Nephron (organoid): ENCODE measurements at regions not wholly inside any gene's neighbourhood (a gene's known extent, or its start where the extent isn't known, plus 50 kb on each side); places are given as distances from the start of the nearest gene placed in this dataset.
"Not testable (repeated sequence)": the region's sequence is repeated elsewhere in the genome, so short reads cannot be mapped to it uniquely, and the experiment has no call there.

Source experiments
- H3K27ac Mint-ChIP-seq, 3 experiments: 2 replicates each; pipeline ENCODE4 v1.8.0; 2020; ENCODE audit warnings: mixed read lengths in 3 of 3, mild to moderate bottlenecking in 2 of 3, moderate library complexity in 1 of 3
- H3K27me3 Mint-ChIP-seq: 2 replicates; pipeline ENCODE4 v1.8.0; 2021; ENCODE audit warnings: low read depth, mild to moderate bottlenecking, moderate library complexity, mixed read lengths
- H3K36me3 Mint-ChIP-seq: 2 replicates; pipeline ENCODE4 v1.8.0; 2020; ENCODE audit warnings: low read depth, mixed read lengths
- H3K4me1 Mint-ChIP-seq: 2 replicates; pipeline ENCODE4 v1.8.0; 2020; ENCODE audit warnings: mixed read lengths
- H3K4me3 Mint-ChIP-seq, 3 experiments: 2 replicates each; pipeline ENCODE4 v1.8.0; 2020; ENCODE audit warnings: mild to moderate bottlenecking in 3 of 3, mixed read lengths in 3 of 3, moderate library complexity in 2 of 3
- H3K9me3 Mint-ChIP-seq: 2 replicates; pipeline ENCODE4 v1.8.0; 2020; ENCODE audit warnings: mixed read lengths
- TF ChIP-seq, protein P1 (sequence below), 3 experiments: fragments of 200-600 bp; sonication (generic); IDR thresholded peaks; one replicate each; pipeline ENCODE4 v1.5.0; 2021; ENCODE audit warnings: antibody characterized with exemption in 3 of 3; ENCODE audit not compliant: unreplicated experiment in 3 of 3

DNA sequence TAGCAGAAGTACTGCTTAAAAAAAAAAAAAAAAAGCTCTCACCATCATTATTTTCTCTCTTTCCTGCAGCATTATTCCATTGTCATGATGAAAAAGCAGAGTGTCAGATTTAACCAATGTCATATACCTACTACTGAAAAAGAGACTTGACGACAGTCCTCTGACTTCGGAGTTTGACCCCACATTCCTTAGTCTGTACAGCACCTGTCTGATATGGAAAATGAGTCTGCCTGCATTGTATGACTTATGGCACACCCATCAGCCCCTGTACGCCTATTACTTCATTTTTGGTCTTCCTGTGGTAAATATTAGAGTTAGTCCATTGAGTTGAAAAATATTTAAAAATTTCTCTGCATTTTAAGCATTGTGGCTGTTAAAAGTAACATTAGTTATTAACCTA, 54.5 kb upstream of the NOX4 start:
- Mint-ChIP-seq H3K4me1 (no peaks in the 10 kb centered on the region), H3K4me3 (no peak overlapping the region), H3K9me3 (no peaks in the 10 kb centered on the region), H3K27ac (no peak overlapping the region), H3K27me3 (peaks cover 3% of the 10 kb centered on the region), H3K36me3 (no peaks in the 10 kb centered on the region)
- TF ChIP-seq, protein P1, sequence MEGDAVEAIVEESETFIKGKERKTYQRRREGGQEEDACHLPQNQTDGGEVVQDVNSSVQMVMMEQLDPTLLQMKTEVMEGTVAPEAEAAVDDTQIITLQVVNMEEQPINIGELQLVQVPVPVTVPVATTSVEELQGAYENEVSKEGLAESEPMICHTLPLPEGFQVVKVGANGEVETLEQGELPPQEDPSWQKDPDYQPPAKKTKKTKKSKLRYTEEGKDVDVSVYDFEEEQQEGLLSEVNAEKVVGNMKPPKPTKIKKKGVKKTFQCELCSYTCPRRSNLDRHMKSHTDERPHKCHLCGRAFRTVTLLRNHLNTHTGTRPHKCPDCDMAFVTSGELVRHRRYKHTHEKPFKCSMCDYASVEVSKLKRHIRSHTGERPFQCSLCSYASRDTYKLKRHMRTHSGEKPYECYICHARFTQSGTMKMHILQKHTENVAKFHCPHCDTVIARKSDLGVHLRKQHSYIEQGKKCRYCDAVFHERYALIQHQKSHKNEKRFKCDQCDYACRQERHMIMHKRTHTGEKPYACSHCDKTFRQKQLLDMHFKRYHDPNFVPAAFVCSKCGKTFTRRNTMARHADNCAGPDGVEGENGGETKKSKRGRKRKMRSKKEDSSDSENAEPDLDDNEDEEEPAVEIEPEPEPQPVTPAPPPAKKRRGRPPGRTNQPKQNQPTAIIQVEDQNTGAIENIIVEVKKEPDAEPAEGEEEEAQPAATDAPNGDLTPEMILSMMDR (IDR thresholded peaks at IDR 0.05; ENCODE audit: unreplicated experiment in 3 of 3) = no peak

DNA sequence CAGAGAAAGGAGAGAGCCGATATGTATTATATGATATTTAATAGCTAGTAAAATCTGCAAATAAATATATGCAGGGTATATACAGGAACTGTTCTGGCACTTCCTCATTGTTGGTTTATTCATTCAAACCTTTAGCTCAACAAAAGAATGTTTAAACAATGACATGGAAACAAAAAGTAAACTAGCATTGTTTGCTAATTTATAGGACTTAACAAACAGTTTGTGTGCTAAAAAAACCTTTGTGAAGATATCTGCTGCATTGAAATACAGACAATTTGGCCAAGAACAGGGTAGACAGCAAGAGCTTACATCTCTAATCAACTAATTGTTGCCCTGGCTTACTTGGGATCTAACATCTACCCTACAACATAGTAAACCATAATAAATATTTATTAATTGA, 64.6 kb upstream of the NOX4 start:
- H3K36me3 Mint-ChIP-seq, H3K27ac Mint-ChIP-seq, H3K4me3 Mint-ChIP-seq, H3K9me3 Mint-ChIP-seq, H3K27me3 Mint-ChIP-seq: not testable (repeated sequence)
- peaks cover 15% of the 10 kb centered on the region for H3K4me1 Mint-ChIP-seq

DNA sequence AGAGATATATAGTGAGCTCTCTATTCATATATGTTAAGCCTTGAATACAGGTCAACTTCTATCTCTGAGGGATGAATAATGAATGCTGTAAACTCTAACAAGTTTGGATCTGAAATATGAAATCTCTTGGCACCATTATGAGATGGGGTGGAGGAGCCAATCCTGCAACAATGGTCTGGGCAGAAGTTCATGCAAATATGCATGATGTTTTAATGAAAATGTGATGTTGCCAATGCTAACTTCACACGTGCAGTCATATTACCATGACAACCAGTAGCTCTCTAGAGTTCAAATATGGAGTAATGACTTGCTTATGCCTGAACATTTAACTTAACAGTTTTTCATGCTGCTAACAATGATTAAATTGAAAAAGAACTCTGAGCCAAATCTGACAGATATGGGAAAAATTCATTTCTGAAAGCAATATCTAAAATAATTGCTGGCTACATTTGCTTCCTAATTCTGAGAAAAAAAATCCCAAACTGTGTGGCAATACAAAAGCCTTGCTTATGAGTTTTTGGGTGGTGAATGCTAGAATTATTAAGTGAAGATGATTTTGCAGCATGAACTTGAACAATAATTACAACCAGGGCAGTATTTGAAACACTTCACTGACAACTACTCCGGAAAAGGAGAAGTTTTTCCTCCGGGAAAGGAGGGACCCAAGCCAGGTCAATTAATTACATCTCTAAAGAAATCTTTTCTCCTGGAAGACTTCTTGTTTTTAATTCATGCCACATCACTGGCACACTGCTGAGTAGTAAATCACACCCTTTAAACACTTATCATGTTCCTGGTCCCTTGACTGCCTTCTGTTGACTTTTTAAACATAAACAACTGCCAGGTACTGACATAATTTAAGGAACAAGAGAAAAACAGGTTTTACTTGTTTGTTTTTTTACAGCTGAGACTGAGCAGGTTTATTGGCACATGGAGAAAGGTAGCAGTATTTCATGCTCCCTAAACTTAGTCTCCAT, 65.8 kb upstream of the NOX4 start:
- Mint-ChIP-seq H3K4me1 (peaks cover 15% of the 10 kb centered on the region), H3K27ac (peak overlapping the region; percentile 36 to 81 (median 58))
- H3K36me3 Mint-ChIP-seq, H3K9me3 Mint-ChIP-seq, H3K4me3 Mint-ChIP-seq, H3K27me3 Mint-ChIP-seq: not testable (repeated sequence)

DNA sequence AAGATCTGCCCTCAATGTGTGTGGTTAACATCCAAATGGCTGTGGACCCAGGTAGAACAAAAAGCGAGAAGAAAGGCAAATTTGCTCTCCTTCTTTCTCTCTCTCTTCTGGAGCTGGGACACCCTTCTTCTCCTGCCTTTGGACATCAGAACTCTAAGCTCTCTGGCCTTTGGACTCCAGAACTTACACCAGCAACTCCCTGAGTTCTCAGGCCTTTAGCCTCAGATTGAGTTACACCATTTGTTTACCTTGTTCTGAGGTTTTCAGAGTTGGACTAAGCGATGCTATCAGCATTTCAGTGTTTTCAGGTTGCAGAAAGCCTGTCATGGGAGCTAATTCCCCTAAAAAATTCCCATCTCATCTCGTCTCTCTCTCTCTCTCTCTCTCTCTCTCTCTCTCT, 69.4 kb upstream of the NOX4 start:
- H3K27ac Mint-ChIP-seq, H3K27me3 Mint-ChIP-seq, H3K36me3 Mint-ChIP-seq, H3K9me3 Mint-ChIP-seq, H3K4me3 Mint-ChIP-seq: not testable (repeated sequence)
- peaks cover 15% of the 10 kb centered on the region for H3K4me1 Mint-ChIP-seq

DNA sequence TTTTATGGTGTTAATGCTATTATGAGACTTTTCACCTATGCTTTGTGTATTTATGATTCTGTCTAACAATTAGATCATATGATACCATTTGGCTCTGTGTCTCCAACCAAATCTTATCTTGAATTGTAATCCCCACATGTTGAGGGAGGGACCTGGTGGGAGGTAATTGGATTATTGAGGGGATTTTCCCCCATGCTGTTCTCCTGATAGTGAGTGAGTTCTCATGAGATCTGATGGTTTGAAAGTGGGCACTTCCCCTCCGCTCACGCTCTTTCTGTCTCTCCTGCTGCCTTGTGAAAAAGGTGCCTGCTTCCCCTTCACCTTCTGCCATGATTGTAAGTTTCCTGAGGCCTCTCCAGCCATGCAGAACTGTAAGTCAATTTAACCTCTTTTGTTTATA, 71.6 kb upstream of the NOX4 start:
- not testable (repeated sequence) for H3K36me3 Mint-ChIP-seq, H3K27me3 Mint-ChIP-seq, H3K9me3 Mint-ChIP-seq, H3K27ac Mint-ChIP-seq, H3K4me1 Mint-ChIP-seq, H3K4me3 Mint-ChIP-seq

DNA sequence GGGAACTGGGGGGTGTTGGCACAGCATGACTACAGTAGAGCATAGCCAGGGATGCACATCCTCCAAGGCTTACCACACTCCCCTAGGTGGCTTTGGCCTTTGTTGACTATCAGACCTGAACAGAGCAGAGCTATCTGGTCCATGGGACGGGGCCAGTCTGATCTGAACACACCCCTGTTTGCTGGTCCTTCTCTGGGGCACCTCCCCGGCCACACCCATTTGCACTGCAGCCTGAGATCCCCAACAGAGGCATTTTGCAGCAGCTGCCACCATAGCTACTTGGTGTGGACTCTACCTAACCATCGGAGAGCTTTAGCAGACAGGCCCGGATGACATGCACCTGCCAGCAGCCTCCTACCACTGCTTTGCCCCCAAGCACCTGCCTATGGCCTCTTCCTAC, 75.8 kb upstream of the NOX4 start:
- Mint-ChIP-seq H3K9me3 (no peaks in the 10 kb centered on the region), H3K27ac (no peak overlapping the region), H3K4me1 (no peaks in the 10 kb centered on the region), H3K4me3 (no peak overlapping the region), H3K27me3 (no peaks in the 10 kb centered on the region), H3K36me3 (no peaks in the 10 kb centered on the region)
- TF ChIP-seq, protein P1 (IDR thresholded peaks at IDR 0.05; ENCODE audit: unreplicated experiment in 3 of 3) = no peak

DNA sequence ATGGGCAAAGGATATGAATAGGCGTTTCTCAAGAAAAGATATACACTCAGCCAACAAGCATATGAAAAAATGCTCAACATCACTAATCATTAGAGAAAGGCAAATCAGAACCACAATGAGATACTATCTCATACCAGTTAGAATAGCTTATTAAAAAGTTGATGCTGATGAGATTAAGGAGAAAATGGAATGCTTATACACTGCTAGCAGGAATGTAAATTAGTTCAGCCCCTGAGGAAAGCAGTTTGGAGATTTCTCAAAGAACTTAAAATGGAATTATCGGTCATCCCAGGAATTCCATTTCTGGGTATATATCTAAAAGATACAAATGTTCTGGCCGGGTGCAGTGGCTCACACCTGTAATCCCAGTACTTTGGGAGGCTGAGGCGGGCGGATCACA, 78.2 kb upstream of the NOX4 start:
- not testable (repeated sequence) for H3K4me3 Mint-ChIP-seq, H3K27ac Mint-ChIP-seq, H3K4me1 Mint-ChIP-seq, H3K36me3 Mint-ChIP-seq, H3K27me3 Mint-ChIP-seq, H3K9me3 Mint-ChIP-seq

DNA sequence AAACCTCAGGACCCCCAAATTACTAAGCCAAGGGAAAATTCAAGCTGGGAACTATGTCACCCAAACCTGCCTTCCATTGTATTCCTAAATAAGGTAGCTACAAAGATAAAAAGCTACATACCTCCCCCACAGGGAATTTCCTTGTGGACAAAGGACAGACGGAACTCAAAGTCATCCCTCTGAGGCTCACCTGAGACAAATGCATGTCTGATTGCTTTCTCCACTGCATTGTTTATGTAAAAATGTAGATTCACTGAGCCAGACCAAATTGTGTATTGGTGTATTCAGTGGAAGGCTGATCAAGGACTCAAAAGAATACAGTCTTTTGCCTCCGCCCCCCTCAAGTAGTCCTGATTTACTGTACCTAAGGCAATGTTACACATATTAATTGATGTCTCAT, 80.5 kb upstream of the NOX4 start:
- not testable (repeated sequence) for H3K4me1 Mint-ChIP-seq, H3K27me3 Mint-ChIP-seq, H3K9me3 Mint-ChIP-seq

DNA sequence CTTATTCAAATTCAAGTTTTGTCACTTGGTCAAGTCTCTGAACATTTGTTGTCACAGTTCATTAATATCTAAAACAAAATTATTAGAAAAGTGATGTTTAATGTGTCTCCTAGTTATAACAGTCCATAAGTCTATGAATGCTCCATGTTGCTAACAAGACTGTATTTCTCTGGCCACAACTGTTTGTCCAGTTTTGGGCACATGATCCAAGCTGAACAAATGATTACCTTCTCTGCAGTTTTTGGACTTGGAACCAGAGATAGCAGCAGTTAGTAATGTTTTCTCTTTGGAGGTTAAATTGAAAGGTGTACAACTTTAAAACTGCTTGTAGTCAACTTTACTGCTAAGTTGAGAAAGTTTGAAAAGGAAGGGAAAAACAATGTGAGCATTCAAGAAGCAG, 84.7 kb upstream of the NOX4 start:
- H3K27me3 Mint-ChIP-seq, H3K9me3 Mint-ChIP-seq, H3K27ac Mint-ChIP-seq: not testable (repeated sequence)

More for the DNA sequence above, 80.5 kb upstream of the NOX4 start:
- H3K4me3 Mint-ChIP-seq, H3K36me3 Mint-ChIP-seq, H3K27ac Mint-ChIP-seq: not testable (repeated sequence)

DNA sequence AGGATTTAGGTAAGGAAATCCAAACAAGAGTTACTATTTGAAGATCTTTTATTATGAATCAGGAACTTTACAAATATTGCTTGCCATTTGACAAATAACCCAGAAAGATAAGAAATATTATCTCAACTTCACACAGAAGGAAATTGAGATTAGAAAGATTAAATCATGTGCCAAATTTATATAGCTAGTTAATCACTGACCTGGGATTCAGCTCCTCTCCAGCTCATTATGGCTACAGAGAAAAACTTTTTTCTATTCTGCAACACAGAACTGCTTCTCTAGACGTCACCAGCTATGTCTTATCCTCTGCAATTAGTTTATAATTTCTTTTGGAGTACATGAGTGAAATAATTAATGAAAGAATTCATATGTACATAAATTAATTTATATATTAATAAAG, 86.3 kb upstream of the NOX4 start:
- H3K4me1 Mint-ChIP-seq, H3K4me3 Mint-ChIP-seq, H3K36me3 Mint-ChIP-seq, H3K27ac Mint-ChIP-seq, H3K9me3 Mint-ChIP-seq, H3K27me3 Mint-ChIP-seq: not testable (repeated sequence)

More for the DNA sequence above, 84.7 kb upstream of the NOX4 start:
- not testable (repeated sequence) for H3K4me1 Mint-ChIP-seq, H3K4me3 Mint-ChIP-seq, H3K36me3 Mint-ChIP-seq
